Posterior cingulate gyrus (tissue), 11 donors: ENCODE measurements at regions not wholly inside any gene's neighbourhood (a gene's known extent, or its start where the extent isn't known, plus 50 kb on each side); places are given as distances from the start of the nearest gene placed in this dataset.
A peak's percentile ranks its signal among the peaks of the same experiment; 100 is the strongest.

Experiments used
- DNase-seq, 10 donors: peaks; one replicate each; pipeline versions ENCODE4 v3.0.0 to v3.0.0-alpha.2; 2020 to 2021; ENCODE audit warnings: mixed read lengths in 3 of 10
- intact Hi-C: fragments of 100-400 bp; cut with DNase I; formaldehyde crosslinking; loops from one replicate; pipeline ENCODE4 v1.15.1; 2023

- no peak for DNase-seq
- intact Hi-C loops = no loop called here
Observed at GRCh38 chr1:118366286-118366685, 181.3 kb upstream of the SPAG17 start.

- DNase-seq = no peak
- intact Hi-C loops = no loop called here
Observed at GRCh38 chr1:118364882-118365281, 179.9 kb upstream of the SPAG17 start.

GRCh38 chr1:118363396-118363795, 178.4 kb upstream of the SPAG17 start:
- intact Hi-C loops = no loop called here
- no peak for DNase-seq

GRCh38 chr1:118360817-118361216, 175.8 kb upstream of the SPAG17 start:
- intact Hi-C loops = no loop called here
- DNase-seq = no peak

- intact Hi-C loops = no loop called here
- DNase-seq = no peak
Observed at GRCh38 chr1:118346936-118347335, 161.9 kb upstream of the SPAG17 start.

GRCh38 chr1:118340928-118341910, 156.2 kb upstream of the SPAG17 start:
- intact Hi-C loops = no loop called here
- no peak for DNase-seq

GRCh38 chr1:118339400-118340124, 154.5 kb upstream of the SPAG17 start:
- intact Hi-C loops = no loop called here
- no peak for DNase-seq

- intact Hi-C loops = no loop called here
- no peak for DNase-seq
Observed at GRCh38 chr1:118338936-118339335, 153.9 kb upstream of the SPAG17 start.

GRCh38 chr1:118337346-118337745, 152.3 kb upstream of the SPAG17 start:
- intact Hi-C loops = no loop called here
- DNase-seq = no peak

- DNase-seq = no peak
- intact Hi-C loops = no loop called here
Observed at GRCh38 chr1:118335331-118335732, 150.3 kb upstream of the SPAG17 start.

- intact Hi-C loops = no loop called here
- no peak for DNase-seq
Observed at GRCh38 chr1:118334506-118334905, 149.5 kb upstream of the SPAG17 start.

GRCh38 chr1:118333601-118334210, 148.7 kb upstream of the SPAG17 start:
- intact Hi-C loops = no loop called here
- DNase-seq = peak in 1 of 10 donors; percentile 44

- no peak for DNase-seq
- intact Hi-C loops = no loop called here
Observed at GRCh38 chr1:118326960-118327629, 142.1 kb upstream of the SPAG17 start.

- intact Hi-C loops = no loop called here
Observed at GRCh38 chr1:118325550-118326225, 140.7 kb upstream of the SPAG17 start.

GRCh38 chr1:118323246-118323645, 138.2 kb upstream of the SPAG17 start:
- DNase-seq = no peak
- intact Hi-C loops = no loop called here

More at GRCh38 chr1:118325550-118326225, 140.7 kb upstream of the SPAG17 start:
- DNase-seq = no peak

- intact Hi-C loops = no loop called here
Observed at GRCh38 chr1:118322331-118322730, 137.3 kb upstream of the SPAG17 start.

GRCh38 chr1:118321840-118322239, 136.8 kb upstream of the SPAG17 start:
- intact Hi-C loops = no loop called here
- DNase-seq = no peak

More at GRCh38 chr1:118322331-118322730, 137.3 kb upstream of the SPAG17 start:
- DNase-seq = no peak

- DNase-seq = peak in 2 of 10 donors; percentile 65 to 70
- intact Hi-C loops = no loop called here
Observed at GRCh38 chr1:118317842-118318614, 133.0 kb upstream of the SPAG17 start.

GRCh38 chr1:118306851-118307250, 121.8 kb upstream of the SPAG17 start:
- intact Hi-C loops = no loop called here

More at GRCh38 chr1:118306851-118307250, 121.8 kb upstream of the SPAG17 start:
- DNase-seq = no peak
